Glomerular endothelial cell (primary cell): ENCODE measurements at regions not wholly inside any gene's neighbourhood (a gene's known extent, or its start where the extent isn't known, plus 50 kb on each side); places are given as distances from the start of the nearest gene placed in this dataset.

Experiments
- DNase-seq: peaks from one replicate; pipeline ENCODE4 v3.0.0-alpha.2; 2011; ENCODE audit warnings: low read depth, low spot score; ENCODE audit errors: extremely low read depth

DNA sequence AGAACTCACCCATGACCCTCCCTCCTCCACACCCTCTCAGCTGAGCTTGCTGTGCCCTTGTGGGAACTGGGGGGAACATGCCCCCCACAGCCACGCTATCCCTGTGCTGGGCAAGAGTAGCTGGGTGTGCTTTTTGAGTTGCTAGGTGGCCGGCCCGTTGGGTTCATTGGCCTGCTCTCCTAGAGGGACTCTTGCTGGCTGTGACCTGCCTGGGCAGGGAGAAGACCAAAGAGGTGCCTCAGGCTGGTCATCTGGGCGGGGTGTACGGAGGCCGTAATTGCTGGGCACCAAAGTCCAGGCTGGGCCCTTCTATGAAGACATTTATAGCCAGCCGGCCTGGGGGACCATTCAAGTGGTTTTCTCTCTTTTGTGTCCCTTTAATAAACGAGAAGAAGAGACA is 138.3 kb upstream of the ZBTB40 start:
- DNase-seq: no peak

- no peak for DNase-seq
Observed at GRCh38 chr1:22314706-22315105, 136.9 kb upstream of the ZBTB40 start.

DNA sequence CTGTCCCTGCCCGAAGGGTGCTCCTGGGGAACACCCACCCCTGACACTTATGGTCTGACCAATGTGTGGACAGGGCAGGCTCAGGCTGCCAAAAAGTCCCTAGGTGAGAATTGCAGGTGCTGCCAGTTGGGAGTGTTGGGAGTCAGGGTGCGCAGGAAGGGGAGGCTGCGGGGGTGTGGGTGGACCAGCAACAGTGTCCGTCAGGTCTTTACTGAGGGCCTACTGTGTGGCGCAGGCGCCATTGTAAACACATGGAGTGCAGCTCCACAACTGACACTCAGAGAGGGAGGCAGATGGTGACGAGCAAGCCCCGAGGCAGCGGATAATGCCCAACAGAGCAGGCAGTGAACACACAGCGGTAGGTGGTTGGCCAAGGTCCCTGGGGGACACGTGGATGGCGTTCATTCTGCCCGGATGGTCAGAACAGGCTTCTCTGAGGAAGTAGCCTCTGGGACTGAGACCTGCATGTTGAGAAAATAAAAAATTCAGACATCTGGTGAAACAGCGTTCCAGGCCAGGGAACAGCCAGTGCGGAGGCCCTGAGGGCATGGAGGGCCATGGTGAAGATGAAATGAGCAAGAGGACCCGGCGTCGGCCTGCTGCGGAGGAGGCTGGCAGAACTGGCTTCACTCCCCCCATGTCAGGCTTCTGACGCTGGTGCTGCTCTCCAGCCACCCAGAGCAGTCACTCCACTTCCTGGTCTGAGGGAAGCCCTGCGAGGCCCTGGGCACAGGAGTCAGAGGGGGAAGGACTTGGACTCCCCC is 136.2 kb upstream of the ZBTB40 start:
- DNase-seq: no peak

GRCh38 chr1:22317231-22317919 is 134.3 kb upstream of the ZBTB40 start:
- DNase-seq: no peak

- no peak for DNase-seq
Observed at GRCh38 chr1:22317920-22318243, 133.8 kb upstream of the ZBTB40 start.

DNA sequence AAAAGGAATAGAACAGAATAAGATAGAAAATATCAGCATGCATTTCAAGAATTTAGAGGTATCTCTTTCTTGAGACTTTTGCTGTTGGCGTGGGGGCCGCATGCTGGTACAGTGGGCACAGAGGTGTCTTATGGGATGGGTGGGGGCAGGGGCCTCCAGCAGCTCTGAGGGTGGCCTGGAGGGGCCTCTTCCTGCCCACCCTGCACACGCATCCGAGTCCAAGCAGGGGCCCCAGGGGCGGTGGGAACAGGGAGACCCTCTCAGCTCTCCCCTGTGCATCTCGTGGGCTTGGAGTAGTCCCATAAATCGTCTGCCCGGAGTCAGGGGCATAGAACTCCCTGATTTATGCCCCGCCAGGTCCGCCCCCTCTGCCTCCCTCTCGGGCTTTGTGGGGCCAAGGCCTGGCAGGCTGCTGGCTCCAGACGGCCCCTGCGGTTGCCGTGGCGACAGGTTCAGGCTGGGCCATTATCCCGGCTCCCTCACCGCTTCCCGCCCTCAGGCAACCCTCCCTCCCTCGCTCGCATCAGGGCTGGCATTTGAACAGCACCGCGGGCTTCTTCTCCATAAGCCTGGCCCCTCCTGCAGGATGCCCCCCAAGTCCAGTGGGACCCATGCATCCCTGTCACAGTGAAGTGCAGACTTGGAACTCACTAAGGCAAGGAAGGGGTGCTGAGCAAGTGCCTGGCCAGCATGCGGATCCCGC is 133.2 kb upstream of the ZBTB40 start:
- DNase-seq: no peak

GRCh38 chr1:22319608-22320007 is 132.0 kb upstream of the ZBTB40 start:
- DNase-seq: no peak

- no peak for DNase-seq
Observed at GRCh38 chr1:22320587-22321344, 130.9 kb upstream of the ZBTB40 start.

DNA sequence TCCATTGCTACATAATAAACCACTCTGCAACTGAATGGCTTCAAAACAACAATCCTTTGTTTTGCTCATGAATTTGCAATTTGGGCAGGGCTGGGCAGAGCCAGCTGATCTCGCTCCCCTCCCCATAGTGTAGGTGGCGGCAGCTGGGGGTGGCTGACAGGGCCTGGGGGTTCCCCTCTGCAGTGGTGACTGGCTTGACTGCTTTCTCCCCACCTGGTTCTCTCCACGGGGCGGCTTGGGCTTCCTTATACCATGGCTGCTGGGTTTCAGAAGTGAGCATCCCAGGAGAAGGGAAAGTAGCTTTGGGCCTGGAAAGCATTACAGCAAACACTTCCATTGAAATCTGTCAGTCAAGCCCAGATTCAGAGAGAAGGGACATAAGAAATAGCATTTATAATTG is 129.7 kb upstream of the ZBTB40 start:
- DNase-seq: no peak

DNA sequence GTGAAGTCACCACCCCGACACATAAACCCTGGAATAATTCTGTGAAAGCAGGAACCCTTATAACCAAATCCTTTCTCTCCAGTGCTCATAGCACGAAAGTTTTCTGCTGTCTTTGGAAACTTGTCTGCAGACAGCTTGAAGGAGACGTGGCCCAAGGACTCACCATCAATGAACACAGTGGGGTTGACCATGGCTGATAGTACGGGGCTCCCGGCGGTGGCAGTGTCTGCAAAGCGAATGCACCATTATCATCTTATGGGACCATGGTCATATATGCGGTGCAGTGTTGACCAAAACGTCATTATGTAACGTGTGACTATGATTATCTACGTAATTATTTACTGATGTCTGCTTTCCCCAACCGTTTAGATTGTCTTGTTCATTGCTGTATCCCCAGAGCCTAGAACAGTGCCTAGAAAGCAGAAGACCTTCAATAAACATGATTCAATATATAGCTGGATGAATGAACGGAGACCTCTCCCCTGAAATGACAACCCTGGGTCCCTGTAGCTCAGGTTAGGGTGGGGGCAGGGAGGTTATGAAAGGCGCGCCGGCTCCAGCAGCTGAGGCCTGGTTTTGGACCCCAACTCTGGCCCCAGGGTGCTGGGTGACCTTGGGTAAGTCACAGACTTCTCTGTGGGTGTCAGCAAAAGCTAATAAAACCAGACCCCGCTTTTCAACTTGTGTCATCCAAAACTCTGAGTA is 128.4 kb upstream of the ZBTB40 start:
- DNase-seq: no peak

GRCh38 chr1:22323846-22324504 is 127.7 kb upstream of the ZBTB40 start:
- DNase-seq: no peak

DNA sequence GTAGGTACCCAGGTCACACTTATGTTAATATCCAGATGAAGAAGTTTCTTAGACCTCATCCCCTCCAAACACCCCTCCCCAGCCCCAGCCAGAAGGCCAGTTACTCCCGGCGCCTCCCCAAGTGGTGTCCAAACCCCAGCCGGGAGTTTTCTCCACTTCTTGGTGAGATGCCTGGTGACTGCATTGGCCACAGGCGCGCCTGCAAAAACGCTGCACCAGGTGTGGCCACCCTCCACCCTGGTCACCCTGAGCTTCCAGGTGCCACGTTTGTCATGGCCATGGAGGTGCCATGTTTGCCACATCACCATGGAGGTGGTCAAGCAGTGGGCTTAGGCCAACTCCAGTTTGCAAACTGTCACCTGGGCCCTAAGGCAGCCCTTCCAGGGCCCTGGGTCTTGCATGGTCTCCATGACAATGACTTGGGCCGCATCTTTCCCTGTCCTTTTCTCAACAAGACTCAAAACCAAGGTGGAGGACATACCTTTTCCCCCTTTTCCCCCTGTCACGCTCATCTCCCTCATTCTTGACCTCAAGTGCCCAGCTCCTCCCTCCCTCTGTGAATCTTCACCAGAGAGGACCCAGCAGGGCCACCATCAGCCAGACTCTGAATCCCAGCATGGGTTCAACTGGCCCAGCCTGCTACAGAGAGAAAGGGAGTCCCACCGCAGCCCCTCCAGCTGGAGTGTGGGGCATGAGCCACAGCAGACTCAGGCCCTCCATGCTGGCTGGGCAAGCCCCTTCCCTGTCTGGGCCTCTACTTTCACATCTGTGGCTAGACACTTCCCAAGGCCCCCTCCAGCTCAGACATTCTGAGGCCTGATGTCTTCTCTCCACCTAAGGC is 125.9 kb upstream of the ZBTB40 start:
- no peak for DNase-seq

- DNase-seq: no peak
Observed at GRCh38 chr1:22326372-22326915, 125.2 kb upstream of the ZBTB40 start.

- DNase-seq: no peak
Observed at GRCh38 chr1:22326931-22327330, 124.7 kb upstream of the ZBTB40 start.

GRCh38 chr1:22327411-22327810 is 124.2 kb upstream of the ZBTB40 start:
- DNase-seq: no peak

DNA sequence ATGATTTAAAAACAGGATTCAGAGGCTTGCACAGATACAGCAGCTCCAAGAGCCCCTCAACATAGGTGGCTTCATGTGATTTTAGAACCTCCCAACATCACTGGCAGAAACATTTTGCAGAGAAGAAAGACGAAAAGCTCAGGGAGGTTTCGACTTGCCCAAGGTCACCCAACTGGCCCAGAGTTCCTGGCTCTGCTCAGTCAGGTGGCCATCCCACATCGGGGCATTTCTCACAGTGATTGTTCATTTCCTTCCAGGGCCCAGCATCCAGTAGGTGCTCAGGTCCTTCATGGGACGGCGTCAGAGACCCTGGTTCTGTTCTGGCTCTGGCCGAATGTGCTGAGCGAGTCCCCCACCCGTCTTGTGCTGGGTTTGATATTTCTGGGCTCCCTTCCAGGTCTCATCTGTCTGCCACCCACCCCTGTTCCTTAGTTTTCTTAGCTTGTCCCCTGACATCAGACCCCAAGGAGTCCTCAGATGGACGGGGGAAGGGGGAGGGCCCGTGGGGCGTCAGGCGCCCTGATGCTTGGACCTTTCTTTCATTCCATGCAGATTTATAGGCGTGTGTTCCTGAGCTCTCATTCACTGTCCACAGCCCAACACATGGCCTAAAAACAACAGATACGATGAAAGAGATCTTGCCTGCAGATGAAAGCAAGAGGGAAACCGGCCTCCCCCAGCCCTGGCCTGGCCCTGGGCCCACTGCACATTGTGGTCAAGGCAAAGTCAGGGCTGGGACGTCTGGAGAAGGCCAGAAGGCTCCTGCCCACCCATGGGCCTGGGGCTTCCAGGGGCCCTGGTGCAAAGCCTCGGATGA is 123.1 kb upstream of the ZBTB40 start:
- DNase-seq: no peak

DNA sequence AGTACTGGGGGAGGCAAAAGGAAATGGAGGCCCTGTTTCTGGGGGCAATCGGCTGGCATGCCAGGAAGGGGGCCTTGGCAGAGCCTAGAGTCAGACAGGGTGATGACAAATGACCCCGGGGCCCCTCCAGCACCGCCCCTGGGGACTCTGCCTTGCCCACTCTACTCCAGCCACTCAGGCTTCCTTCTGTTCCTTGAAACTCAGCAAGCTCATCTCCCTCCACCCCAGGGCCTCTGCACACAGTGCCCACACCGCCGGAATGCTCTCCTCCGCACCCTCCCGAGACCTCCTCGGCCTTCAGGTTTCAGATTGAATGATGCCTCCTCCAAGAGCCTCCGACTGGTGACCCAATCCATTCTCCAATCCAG is 122.5 kb upstream of the ZBTB40 start:
- no peak for DNase-seq

- no peak for DNase-seq
Observed at GRCh38 chr1:22330092-22330759, 121.4 kb upstream of the ZBTB40 start.
